GM12878 (cell line): ENCODE measurements at regions not wholly inside any gene's neighbourhood (a gene's known extent, or its start where the extent isn't known, plus 50 kb on each side); places are given as distances from the start of the nearest gene placed in this dataset.

ENCODE experiments used
- ATAC-seq: fragments of 200-7000 bp; cut with Tn5 transposase; 3 replicates; pipeline ENCODE4 v1.9.1; 2020; ENCODE audit warnings: mild to moderate bottlenecking, moderate library complexity
- BruUV-seq: library from RNA; stranded (reverse); fragments of 400-500 nt; replicated peaks from 2 replicates; lab custom pipeline; 2021; lab: Mats Ljungman, UMichigan
- CTCF ChIA-PET: fragments of 300-600 bp; sonication (Branson Sonifier 250); formaldehyde crosslinking; extraction: SDS; loops from one replicate; lab custom pipeline; 2021; ENCODE audit warnings: inconsistent platforms; lab: Yijun Ruan, JAX
- POLR2A ChIA-PET: fragments of 350-600 bp; formaldehyde crosslinking; extraction: SDS; loops from one replicate; lab custom pipeline; 2021; ENCODE audit warnings: inconsistent platforms; lab: Charles Lee
- RAD21 ChIA-PET: fragments of 300-600 bp; sonication (Branson Sonifier 250); formaldehyde crosslinking; loops from one replicate; lab custom pipeline; 2023; ENCODE audit warnings: antibody characterized with exemption; ENCODE audit not compliant: unreplicated experiment; lab: Charles Lee
- SMC1A ChIA-PET: fragments of 300-600 bp; sonication (Branson Sonifier 250); formaldehyde crosslinking; loops from one replicate; lab custom pipeline; 2023; ENCODE audit not compliant: unreplicated experiment, uncharacterized antibody; lab: Charles Lee
- DNase-seq: peaks from one replicate; pipeline ENCODE4 v3.0.0-alpha.2; 2011; ENCODE audit warnings: low read depth, low spot score
- FAIRE-seq: peaks from 3 replicates; lab custom pipeline; 2011; peaks lifted over from hg19 to GRCh38; lab: Jason Lieb, UNC
- H2AFZ ChIP-seq: 2 replicates; pipeline ENCODE4 v1.6.0; 2011; ENCODE audit warnings: low read depth, low read length, control low read depth; ENCODE audit not compliant: control insufficient read depth
- H3K27ac ChIP-seq: 2 replicates; pipeline ENCODE4 v1.5.1; 2011; ENCODE audit warnings: control low read depth; ENCODE audit not compliant: control insufficient read depth, insufficient read depth
- H3K27me3 ChIP-seq, 2 experiments: replicated peaks in 1 of 2; 2 replicates each; pipeline versions ENCODE4 v1.6.0 to v1.6.1; 2011; ENCODE audit warnings: low read length in 1 of 2; ENCODE audit not compliant: control insufficient read depth in 2 of 2, insufficient read depth in 2 of 2
- H3K36me3 ChIP-seq, 2 experiments: 2 replicates each; pipeline ENCODE4 v1.5.1; 2011; ENCODE audit warnings: low read length in 1 of 2; ENCODE audit not compliant: control insufficient read depth in 2 of 2, insufficient read depth in 2 of 2
- H3K4me1 ChIP-seq: 2 replicates; pipeline ENCODE4 v1.6.1; 2011; ENCODE audit warnings: mild to moderate bottlenecking, low read length, moderate library complexity, mixed read lengths; ENCODE audit not compliant: control insufficient read depth, insufficient read depth
- H3K4me2 ChIP-seq: 2 replicates; pipeline ENCODE4 v1.6.0; 2011; ENCODE audit warnings: control low read depth; ENCODE audit not compliant: control insufficient read depth, insufficient read depth
- H3K4me3 ChIP-seq: fragments of 200-600 bp; sonication (generic); 2 replicates; pipeline ENCODE4 v1.5.1; 2016
- H3K79me2 ChIP-seq: 2 replicates; pipeline ENCODE4 v1.6.0; 2011; ENCODE audit warnings: low read length; ENCODE audit not compliant: control insufficient read depth, insufficient read depth
- H3K9ac ChIP-seq: 2 replicates; pipeline ENCODE4 v1.8.0; 2011; ENCODE audit warnings: low read length, control low read depth, mixed read lengths; ENCODE audit not compliant: control insufficient read depth, insufficient read depth
- H3K9me3 ChIP-seq: replicated peaks from 3 replicates; pipeline ENCODE4 v1.5.1; 2011; ENCODE audit warnings: mild to moderate bottlenecking, low read length; ENCODE audit not compliant: control insufficient read depth, insufficient read depth
- H4K20me1 ChIP-seq: 2 replicates; pipeline ENCODE4 v1.6.0; 2011; ENCODE audit not compliant: control insufficient read depth, insufficient read depth
- CHD2 ChIP-seq: IDR thresholded peaks from 2 replicates; pipeline ENCODE4 v1.6.1; 2011; ENCODE audit warnings: low read depth, low read length, improper control_type of control experiment, borderline replicate concordance
- EZH2 ChIP-seq: IDR thresholded peaks from 2 replicates; pipeline ENCODE4 v1.6.1; 2012; ENCODE audit warnings: low read depth, mild to moderate bottlenecking, control low read depth, inconsistent platforms, low read length, borderline replicate concordance; ENCODE audit not compliant: control insufficient read depth
- IKZF1 ChIP-seq: fragments of 450-650 bp; conservative IDR thresholded peaks from 2 replicates; pipeline ENCODE4 v1.6.1; 2017; ENCODE audit warnings: antibody characterized with exemption, mild to moderate bottlenecking
- IRF4 ChIP-seq: IDR thresholded peaks from 2 replicates; pipeline ENCODE4 v1.6.1; 2011; ENCODE audit warnings: low read depth, low read length
- KDM1A ChIP-seq: fragments of 200-600 bp; sonication (generic); IDR thresholded peaks from 2 replicates; pipeline ENCODE4 v1.6.1; 2016; ENCODE audit warnings: borderline replicate concordance
- POLR2A ChIP-seq: IDR thresholded peaks from 2 replicates; pipeline ENCODE4 v1.6.1; 2011; ENCODE audit warnings: low read depth, mild to moderate bottlenecking, low read length
- SIN3A ChIP-seq: IDR thresholded peaks from 2 replicates; pipeline ENCODE4 v1.6.1; 2012; ENCODE audit warnings: low read depth, low read length, improper control_type of control experiment
- SMC3 ChIP-seq: IDR thresholded peaks from 2 replicates; pipeline ENCODE4 v1.6.1; 2011; ENCODE audit warnings: low read length, improper control_type of control experiment, borderline replicate concordance
- TBL1XR1 ChIP-seq: IDR thresholded peaks from 2 replicates; pipeline ENCODE4 v1.6.1; 2012; ENCODE audit warnings: low read depth, low read length, improper control_type of control experiment
- TCF12 ChIP-seq: IDR thresholded peaks from 2 replicates; pipeline ENCODE4 v1.6.1; 2011; ENCODE audit warnings: low read depth, mild to moderate bottlenecking, low read length
- YBX1 ChIP-seq: fragments of 450-650 bp; IDR thresholded peaks from 2 replicates; pipeline ENCODE4 v1.6.1; 2016; ENCODE audit warnings: antibody characterized with exemption
- ZBED1 ChIP-seq: IDR thresholded peaks from 2 replicates; pipeline ENCODE4 v1.6.1; 2016; ENCODE audit warnings: borderline replicate concordance
- WGBS: methylation state at CpG from one replicate; pipeline ENCODE4 v1.1.6; 2016; ENCODE audit warnings: low lambda C conversion rate; ENCODE audit not compliant: insufficient replicate concordance, insufficient coverage; ENCODE audit errors: missing lambda C conversion rate; 5-methylcytosine and 5-hydroxymethylcytosine counted together
- in situ Hi-C: fragments of 300-500 bp; cut with MboI; formaldehyde crosslinking; loops from 9 replicates; pipeline ENCODE4 v1.14.3; 2018; ENCODE audit warnings: mixed read lengths
- intact Hi-C: fragments of 100-400 bp; cut with micrococcal nuclease; formaldehyde crosslinking; loops from one replicate; pipeline ENCODE4 v1.14.2; 2022; ENCODE audit not compliant: unreplicated experiment
- TF ChIP-seq, protein P1 (sequence below): IDR thresholded peaks from 2 replicates; pipeline ENCODE4 v1.6.1; 2012; ENCODE audit warnings: low read depth, low read length, improper control_type of control experiment
- TF ChIP-seq, protein P2 (sequence below): fragments of 450-650 bp; IDR thresholded peaks from 2 replicates; pipeline ENCODE4 v1.6.1; 2017; ENCODE audit warnings: antibody characterized with exemption, mild to moderate bottlenecking, moderate library complexity
- TF ChIP-seq, protein P3 (sequence below): IDR thresholded peaks from 2 replicates; pipeline ENCODE4 v1.6.1; 2011; ENCODE audit warnings: low read depth, mild to moderate bottlenecking, low read length, moderate library complexity, borderline replicate concordance; ENCODE audit errors: extremely low read depth
- TF ChIP-seq, protein P4 (sequence below): fragments of 450-650 bp; IDR thresholded peaks from 2 replicates; pipeline ENCODE4 v1.6.1; 2016; ENCODE audit warnings: mild to moderate bottlenecking
- TF ChIP-seq, protein P5 (sequence below): fragments of 450-650 bp; IDR thresholded peaks from 2 replicates; pipeline ENCODE4 v1.6.1; 2018; ENCODE audit warnings: borderline replicate concordance, mild to moderate bottlenecking; ENCODE audit not compliant: partially characterized antibody

DNA sequence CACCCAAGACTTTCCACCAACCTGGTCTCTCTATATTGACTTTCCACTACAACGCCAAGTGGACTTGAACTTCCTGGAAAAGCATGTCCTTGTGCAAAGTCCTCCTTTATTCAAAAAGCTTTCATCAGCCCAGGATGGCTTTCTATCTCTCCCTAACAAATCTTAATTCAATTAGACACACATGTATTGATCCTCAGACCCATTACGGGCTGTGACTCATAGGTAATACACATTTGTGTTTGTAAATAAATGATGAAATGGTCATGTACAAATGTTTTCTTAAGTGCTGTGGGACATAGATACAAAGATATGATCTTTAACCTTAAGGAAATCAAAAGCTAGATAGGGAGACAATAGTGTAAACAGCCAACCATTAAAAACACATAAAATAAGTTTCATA, 1189.7 kb downstream of the EFNB2 start (continued):
- TF ChIP-seq CHD2, result no peak
- no peak for TF ChIP-seq EZH2
- no peak for TF ChIP-seq TCF12
- TF ChIP-seq ZBED1, result no peak
- no peak for TF ChIP-seq YBX1

DNA sequence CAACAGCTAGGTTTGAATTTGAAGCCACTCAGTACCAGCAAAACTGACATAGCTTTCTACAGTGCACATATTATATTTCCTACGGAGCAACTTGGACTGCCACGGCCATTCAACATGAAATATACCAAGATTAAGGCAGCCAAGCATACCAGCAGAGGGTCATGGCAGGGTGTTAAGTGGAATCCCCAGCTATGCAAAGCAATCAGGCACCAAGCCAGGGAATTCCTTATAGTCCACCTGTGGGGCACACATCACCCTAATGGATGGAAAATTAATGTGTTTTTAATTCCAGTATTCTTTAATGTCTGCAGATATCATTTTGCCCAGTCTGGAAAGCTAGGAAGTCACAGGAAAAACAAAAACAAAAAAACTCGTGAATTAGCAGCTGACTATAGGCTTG, 1190.3 kb downstream of the EFNB2 start:
- intact Hi-C loops, result no loop called here
- Histone ChIP-seq H3K36me3 (no peaks in the 10 kb centered on the region), H3K27me3 (no peaks in the 10 kb centered on the region), H3K27ac (no peak overlapping the region), H2AFZ (no peak overlapping the region), H3K4me3 (no peak overlapping the region), H3K4me2 (no peak overlapping the region), H3K9ac (no peak overlapping the region), H4K20me1 (no peaks in the 10 kb centered on the region), H3K79me2 (no peaks in the 10 kb centered on the region), H3K4me1 (no peaks in the 10 kb centered on the region), H3K9me3 (no peaks in the 10 kb centered on the region)
- no TSS peak for BruUV-seq
- DNase-seq, result no peak
- FAIRE-seq, result no peak
- 0% methylated on average over 3 of the region's 3 CpGs for WGBS
- no peak for ATAC-seq
- ChIA-PET POLR2A (no interaction called here), RAD21 (no interaction called here), CTCF (interaction anchor here (0.6 kb wide), 2 partner anchors 7 to 767 kb away, joined by 3 to 4 read pairs; no protein-coding TSS in a partner anchor), SMC1A (no interaction called here)
- in situ Hi-C loops, result no loop called here
- TF ChIP-seq, protein P1, sequence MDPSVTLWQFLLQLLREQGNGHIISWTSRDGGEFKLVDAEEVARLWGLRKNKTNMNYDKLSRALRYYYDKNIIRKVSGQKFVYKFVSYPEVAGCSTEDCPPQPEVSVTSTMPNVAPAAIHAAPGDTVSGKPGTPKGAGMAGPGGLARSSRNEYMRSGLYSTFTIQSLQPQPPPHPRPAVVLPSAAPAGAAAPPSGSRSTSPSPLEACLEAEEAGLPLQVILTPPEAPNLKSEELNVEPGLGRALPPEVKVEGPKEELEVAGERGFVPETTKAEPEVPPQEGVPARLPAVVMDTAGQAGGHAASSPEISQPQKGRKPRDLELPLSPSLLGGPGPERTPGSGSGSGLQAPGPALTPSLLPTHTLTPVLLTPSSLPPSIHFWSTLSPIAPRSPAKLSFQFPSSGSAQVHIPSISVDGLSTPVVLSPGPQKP, result no peak
- TF ChIP-seq IRF4, result no peak
- no peak for TF ChIP-seq KDM1A
- no peak for TF ChIP-seq POLR2A
- TF ChIP-seq SMC3, result no peak
- no peak for TF ChIP-seq SIN3A
- TF ChIP-seq, protein P2, sequence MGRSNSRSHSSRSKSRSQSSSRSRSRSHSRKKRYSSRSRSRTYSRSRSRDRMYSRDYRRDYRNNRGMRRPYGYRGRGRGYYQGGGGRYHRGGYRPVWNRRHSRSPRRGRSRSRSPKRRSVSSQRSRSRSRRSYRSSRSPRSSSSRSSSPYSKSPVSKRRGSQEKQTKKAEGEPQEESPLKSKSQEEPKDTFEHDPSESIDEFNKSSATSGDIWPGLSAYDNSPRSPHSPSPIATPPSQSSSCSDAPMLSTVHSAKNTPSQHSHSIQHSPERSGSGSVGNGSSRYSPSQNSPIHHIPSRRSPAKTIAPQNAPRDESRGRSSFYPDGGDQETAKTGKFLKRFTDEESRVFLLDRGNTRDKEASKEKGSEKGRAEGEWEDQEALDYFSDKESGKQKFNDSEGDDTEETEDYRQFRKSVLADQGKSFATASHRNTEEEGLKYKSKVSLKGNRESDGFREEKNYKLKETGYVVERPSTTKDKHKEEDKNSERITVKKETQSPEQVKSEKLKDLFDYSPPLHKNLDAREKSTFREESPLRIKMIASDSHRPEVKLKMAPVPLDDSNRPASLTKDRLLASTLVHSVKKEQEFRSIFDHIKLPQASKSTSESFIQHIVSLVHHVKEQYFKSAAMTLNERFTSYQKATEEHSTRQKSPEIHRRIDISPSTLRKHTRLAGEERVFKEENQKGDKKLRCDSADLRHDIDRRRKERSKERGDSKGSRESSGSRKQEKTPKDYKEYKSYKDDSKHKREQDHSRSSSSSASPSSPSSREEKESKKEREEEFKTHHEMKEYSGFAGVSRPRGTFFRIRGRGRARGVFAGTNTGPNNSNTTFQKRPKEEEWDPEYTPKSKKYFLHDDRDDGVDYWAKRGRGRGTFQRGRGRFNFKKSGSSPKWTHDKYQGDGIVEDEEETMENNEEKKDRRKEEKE, result no peak
- TF ChIP-seq, protein P3, sequence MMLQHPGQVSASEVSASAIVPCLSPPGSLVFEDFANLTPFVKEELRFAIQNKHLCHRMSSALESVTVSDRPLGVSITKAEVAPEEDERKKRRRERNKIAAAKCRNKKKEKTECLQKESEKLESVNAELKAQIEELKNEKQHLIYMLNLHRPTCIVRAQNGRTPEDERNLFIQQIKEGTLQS, result no peak
- TF ChIP-seq, protein P4, sequence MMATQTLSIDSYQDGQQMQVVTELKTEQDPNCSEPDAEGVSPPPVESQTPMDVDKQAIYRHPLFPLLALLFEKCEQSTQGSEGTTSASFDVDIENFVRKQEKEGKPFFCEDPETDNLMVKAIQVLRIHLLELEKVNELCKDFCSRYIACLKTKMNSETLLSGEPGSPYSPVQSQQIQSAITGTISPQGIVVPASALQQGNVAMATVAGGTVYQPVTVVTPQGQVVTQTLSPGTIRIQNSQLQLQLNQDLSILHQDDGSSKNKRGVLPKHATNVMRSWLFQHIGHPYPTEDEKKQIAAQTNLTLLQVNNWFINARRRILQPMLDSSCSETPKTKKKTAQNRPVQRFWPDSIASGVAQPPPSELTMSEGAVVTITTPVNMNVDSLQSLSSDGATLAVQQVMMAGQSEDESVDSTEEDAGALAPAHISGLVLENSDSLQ, result no peak
- TF ChIP-seq, protein P5, sequence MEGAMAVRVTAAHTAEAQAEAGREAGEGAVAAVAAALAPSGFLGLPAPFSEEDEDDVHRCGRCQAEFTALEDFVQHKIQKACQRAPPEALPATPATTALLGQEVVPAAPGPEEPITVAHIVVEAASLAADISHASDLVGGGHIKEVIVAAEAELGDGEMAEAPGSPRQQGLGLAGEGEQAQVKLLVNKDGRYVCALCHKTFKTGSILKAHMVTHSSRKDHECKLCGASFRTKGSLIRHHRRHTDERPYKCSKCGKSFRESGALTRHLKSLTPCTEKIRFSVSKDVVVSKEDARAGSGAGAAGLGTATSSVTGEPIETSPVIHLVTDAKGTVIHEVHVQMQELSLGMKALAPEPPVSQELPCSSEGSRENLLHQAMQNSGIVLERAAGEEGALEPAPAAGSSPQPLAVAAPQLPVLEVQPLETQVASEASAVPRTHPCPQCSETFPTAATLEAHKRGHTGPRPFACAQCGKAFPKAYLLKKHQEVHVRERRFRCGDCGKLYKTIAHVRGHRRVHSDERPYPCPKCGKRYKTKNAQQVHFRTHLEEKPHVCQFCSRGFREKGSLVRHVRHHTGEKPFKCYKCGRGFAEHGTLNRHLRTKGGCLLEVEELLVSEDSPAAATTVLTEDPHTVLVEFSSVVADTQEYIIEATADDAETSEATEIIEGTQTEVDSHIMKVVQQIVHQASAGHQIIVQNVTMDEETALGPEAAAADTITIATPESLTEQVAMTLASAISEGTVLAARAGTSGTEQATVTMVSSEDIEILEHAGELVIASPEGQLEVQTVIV, result no peak
- no peak for TF ChIP-seq TBL1XR1
- no peak for TF ChIP-seq IKZF1
